CD4-positive, alpha-beta T cell treated with Interleukin-21 for 1 hour (primary cell): ENCODE measurements at regions not wholly inside any gene's neighbourhood (a gene's known extent, or its start where the extent isn't known, plus 50 kb on each side); places are given as distances from the start of the nearest gene placed in this dataset.

Source experiments
- DNase-seq: peaks from one replicate; pipeline ENCODE4 v3.0.0-alpha.2; 2020

GRCh38 chr11:45470151-45470793, 184.1 kb upstream of the SYT13 start:
- no peak for DNase-seq

- no peak for DNase-seq
These were observed 182.2 kb upstream of the SYT13 start for GRCh38 chr11:45468267-45468856.

GRCh38 chr11:45463541-45463940, 177.4 kb upstream of the SYT13 start:
- DNase-seq, result no peak

DNA sequence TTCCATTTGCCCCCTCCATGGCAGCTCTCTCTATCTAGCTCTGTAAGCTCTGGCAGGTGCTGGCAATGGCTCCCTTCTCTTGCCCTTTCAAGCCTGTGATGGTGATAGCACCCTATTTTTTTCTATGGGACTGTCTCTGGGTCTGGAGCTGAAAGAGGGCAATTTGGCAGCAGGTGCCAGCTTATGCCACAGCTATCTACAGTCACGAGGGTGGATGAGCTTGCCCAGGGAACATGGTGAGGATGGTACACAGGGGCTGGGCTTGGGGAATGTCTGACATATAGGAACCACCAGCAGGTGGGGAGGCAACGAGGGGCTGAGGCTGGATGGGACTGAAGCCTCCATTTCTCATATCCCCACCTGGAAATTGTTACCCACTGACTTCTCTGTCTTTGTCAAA, 175.4 kb upstream of the SYT13 start:
- no peak for DNase-seq

GRCh38 chr11:45459491-45459890, 173.3 kb upstream of the SYT13 start:
- no peak for DNase-seq

DNA sequence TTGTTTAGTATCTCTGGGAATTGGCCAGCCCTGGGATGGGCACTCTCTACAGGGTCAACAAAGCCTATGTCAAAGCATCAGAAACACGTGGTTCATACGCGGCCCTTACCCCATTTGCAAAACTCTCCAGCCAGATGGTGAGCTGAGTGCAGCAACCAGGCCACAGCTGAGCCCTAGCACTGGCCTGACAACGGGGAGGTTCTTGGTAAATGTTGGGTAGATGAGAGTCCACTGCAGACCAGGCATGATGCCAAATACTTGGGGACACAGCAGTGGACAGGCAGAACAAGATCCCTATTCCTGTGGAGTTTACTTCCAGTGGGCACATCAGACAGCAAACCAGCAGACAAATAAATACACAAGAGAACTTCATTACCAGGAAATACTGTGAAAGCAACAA, 172.1 kb upstream of the SYT13 start:
- DNase-seq, result no peak

DNA sequence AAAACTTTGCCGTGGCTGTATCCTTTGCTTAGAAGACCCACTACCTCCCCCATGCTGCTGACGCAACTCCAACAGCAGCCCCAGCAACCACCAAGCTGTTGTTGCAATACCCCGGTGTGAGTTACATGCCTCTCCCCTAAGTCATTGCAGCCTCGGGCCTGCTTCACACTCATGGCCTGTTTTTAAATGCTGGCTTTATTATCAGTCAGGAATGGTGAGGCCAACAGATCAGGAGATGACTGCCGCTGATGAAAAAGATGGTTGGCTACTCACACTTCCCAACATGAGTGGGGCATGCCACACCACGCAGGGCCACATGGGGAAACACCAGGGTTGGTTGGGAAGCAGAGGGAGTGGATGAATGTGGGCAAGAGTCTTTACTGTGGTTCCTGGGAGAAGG, 171.5 kb upstream of the SYT13 start:
- DNase-seq, result no peak

DNA sequence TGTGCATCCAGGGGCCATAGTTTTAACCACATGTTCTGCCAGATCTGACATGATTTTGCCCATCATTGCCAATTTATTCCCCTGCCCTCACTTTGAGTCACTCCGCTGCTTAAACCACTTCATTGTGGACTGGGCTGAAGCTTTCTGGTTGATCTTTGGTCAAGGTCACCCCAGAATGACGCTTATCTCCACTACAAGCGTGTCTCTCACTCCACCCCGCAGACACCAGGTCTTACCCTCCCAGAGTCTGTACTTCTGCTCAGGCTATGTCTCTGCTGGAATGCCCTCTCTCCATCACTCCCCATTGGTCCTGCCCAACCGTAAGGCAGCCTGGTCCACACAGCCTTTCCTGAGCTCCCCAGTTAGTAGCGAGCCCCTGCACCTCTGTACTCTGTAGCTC, 170.5 kb upstream of the SYT13 start:
- DNase-seq, result no peak

DNA sequence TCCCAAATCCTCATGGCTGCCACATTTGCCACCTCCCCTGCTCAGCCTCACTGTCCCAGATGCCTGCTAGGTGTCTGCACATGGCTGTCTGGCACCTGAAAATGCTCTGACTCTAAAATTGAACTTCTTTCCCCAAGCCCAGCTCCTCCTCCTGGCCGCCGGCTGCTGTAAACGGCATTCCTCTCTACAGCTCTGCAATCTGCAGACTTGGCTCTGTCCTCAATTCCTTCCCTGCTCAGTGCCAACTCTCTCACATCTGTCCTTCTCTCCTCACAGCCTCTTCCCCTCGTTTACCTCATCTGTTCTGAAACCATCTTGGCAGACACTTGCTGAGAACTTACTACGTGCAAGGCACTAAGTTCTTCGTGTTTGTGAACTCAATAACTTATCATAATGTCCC, 169.4 kb upstream of the SYT13 start:
- no peak for DNase-seq

- DNase-seq, result no peak
These were observed 168.8 kb upstream of the SYT13 start for GRCh38 chr11:45454917-45455401.

- no peak for DNase-seq
These were observed 167.6 kb upstream of the SYT13 start for GRCh38 chr11:45453721-45454120.

DNA sequence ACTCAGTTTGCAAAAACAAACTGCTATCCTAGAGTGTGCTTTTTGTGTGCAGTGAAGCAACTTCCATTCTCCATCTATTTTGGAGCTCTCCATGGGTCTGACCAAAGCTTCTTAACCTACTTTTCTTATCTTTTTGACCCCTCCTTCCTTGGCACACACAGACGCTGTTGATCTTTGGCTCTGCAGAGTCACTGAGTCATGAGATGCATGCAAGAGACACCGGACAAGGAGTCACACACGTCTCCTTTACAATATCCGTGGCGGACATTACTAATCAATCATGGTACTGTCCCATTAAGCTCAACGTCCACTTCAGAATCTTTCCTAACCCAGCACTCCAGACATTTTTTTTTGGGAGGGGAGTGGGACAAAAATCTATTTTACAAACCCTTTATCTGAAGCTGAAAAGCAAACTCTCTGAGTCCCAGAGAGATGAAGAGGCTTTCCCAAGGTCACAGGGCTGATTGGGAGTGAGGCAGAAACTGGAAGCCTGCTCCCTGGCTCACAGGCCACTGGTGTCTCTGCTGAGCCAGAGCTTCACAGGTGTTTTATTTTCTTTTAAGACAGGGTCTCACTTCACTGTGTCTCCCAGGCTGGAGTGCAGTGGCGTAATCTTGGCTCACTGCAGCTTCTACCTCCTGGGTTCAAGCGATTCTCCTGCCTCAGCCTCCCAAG, 165.8 kb upstream of the SYT13 start:
- no peak for DNase-seq

GRCh38 chr11:45450189-45450588, 164.0 kb upstream of the SYT13 start:
- DNase-seq, result no peak

DNA sequence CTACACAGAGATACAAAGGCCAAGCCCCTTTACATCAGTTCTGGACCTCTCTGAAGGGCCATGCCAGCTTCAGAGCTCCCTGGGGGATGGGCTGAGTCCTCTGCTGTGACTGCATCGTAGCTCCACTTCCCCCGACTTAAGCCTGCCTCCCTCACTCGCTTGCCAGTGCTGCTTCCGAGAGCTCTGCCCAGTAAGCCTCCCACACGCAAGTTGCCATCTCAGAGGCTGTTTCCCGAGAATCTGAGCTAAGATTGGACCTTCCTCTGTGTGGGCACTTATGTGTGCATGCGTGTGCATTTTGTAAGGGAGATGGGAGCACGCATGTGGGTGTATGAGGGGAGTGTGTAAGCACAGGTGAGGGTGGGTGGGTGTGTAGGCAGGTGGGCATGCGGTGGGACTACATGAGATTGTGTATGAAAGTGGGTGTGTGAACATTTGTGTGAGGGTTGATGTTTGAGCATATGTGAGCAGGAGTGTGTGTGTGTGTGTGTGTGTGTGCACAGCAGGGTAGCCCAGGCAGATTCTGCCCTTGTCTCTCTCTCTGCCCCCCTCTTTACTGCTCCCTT, 163.0 kb upstream of the SYT13 start:
- DNase-seq, result no peak

DNA sequence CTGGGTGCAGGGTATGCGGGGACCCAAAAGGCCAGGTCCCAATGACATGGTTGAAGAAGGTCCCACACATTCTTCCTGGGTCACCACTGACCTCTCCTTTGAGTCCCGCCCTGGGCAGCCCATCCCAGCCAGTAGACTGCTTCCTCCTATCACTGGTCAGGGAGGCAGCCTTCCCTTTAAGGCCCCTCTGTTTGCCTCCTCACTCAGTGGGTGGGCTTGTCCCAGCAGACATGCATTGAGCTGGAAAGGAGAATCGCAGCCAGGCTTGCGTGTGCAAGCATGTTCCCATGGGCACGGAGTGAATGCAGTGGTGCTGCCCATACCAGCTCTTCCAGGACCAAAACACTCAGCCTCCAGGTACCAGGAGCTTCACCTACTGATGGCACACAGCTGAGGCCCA, 162.4 kb upstream of the SYT13 start:
- DNase-seq, result no peak

DNA sequence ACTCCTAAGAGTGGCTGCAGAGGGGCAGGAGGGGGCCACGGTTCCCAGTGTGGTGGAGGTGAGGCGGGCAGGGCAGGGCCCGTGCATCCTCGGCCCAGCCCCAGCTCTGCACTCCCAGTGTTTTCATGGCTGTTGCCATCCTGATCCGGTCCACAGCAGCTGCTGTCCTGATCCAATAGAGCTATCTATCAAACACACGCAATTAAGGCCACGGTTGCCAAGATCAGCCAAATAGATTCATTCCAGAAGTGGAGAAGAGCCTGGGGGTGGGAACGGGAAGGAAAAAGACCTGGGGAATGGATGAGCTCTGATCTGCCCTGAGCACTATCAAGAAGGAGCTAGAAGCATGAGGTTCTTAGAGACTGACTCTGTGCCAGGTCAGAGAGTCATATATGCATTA, 160.9 kb upstream of the SYT13 start:
- DNase-seq, result no peak

DNA sequence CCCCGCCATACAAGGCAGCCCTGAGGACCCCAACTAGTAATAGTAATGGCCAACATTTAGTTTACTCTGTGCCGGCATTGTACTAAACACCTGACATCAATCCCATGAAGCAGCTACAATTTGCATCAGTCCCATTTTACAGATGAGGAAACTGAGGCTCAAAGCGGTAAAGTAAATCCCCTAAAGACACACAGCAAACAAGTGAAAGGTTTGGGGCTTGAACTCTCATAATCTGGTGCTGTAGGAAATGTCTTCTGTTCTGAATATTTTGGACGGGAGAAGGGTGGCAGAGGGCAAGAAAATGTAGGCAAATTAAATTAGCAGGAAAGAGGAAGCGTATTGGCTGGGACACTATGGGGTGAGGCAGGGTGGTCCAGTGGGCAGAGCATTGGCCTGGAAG, 160.3 kb upstream of the SYT13 start:
- DNase-seq, result no peak

DNA sequence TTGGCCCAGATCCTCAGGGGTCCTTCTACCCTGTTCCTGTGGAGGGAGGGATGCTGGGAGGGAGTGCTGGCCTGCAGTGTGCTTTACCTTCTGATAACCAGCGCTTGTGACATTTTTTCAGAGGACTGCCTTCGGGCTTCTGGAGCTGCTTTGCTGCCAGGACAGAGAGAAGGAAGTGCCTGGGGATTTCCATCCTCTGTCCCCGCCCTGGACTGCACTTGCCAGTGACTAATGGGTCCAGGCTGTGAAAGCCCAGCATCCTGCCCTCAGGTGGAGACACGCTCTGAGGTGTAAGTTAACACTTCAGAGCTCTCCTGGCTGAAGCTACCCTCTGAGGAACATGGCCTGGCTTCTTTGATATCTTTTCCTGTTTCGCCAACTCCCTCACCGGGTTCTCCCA, 158.7 kb upstream of the SYT13 start:
- no peak for DNase-seq

- no peak for DNase-seq
These were observed 154.0 kb upstream of the SYT13 start for GRCh38 chr11:45440111-45440510.

- no peak for DNase-seq
These were observed 150.8 kb upstream of the SYT13 start for GRCh38 chr11:45436966-45437365.

DNA sequence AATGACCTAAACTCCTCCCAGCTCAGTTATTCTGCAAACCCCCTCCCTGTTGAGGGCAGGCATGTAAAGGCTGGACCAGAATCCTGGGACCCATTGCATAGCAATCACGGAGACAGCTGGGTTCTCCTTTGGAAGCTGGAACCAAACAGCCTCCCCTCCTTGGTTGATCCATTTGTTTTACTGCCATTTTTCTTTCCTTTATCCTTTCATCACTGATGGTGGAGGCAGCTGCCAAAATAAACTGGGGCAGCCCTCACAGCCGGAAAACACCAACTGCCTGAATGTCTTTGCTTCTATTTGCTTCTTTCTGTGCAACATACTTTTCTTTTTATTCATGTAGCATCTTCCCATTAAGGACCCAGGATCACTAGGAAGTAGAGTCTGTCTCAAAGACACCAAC, 150.0 kb upstream of the SYT13 start:
- DNase-seq, result no peak

DNA sequence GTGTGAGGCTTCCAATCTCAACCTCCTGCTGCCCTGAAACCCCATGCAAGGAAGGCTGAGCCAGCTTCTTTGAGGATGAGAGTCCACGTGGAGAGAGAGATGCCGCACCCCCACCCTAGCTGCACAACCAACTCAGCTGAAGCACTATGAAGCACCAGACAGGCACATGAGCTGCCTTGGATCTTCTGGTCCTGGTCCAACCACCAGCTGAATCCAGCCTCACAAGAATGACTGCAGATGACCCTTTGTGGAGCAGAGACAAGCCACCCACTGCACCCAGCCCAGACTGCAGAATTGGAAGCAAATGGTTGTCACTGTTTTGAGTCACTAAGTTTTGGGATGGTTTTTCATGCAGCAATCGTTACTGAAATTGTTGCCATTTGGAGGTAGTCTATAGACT, 149.6 kb upstream of the SYT13 start:
- DNase-seq, result no peak

GRCh38 chr11:45432910-45433309, 146.8 kb upstream of the SYT13 start:
- no peak for DNase-seq

GRCh38 chr11:45432100-45432499, 146.0 kb upstream of the SYT13 start:
- no peak for DNase-seq
